ENCODE measurements at regions not wholly inside any gene's neighbourhood (a gene's known extent, or its start where the extent isn't known, plus 50 kb on each side); places are given as distances from the start of the nearest gene placed in this dataset.

GRCh38 chr2:136490100-136490499 lies 275.2 kb upstream of the THSD7B start:
- H3K4me3 Mint-ChIP-seq = no peak overlapping the region
- H3K27me3 Mint-ChIP-seq (ENCODE audit: low read depth) = peaks cover 14% of the 10 kb centered on the region
- no peaks in the 10 kb centered on the region for H3K4me1 Mint-ChIP-seq (ENCODE audit: low read depth)
- no peak for DNase-seq
- H3K27ac Mint-ChIP-seq = no peak overlapping the region
- no peaks in the 10 kb centered on the region for H3K9me3 Mint-ChIP-seq
- no peaks in the 10 kb centered on the region for H3K36me3 Mint-ChIP-seq (ENCODE audit: insufficient read depth in 2 of 2)
- no peak for ATAC-seq (replicated peaks in 1 of 2)

- Mint-ChIP-seq H3K9me3 (no peaks in the 10 kb centered on the region), H3K4me1 (ENCODE audit: low read depth) (no peaks in the 10 kb centered on the region), H3K36me3 (ENCODE audit: insufficient read depth in 2 of 2) (no peaks in the 10 kb centered on the region), H3K27ac (no peak overlapping the region), H3K27me3 (ENCODE audit: low read depth) (peaks cover 13% of the 10 kb centered on the region), H3K4me3 (no peak overlapping the region)
- DNase-seq (no peak), ATAC-seq (replicated peaks in 1 of 2) (no peak)
Measured at GRCh38 chr2:136487421-136487820, 277.9 kb upstream of the THSD7B start.

GRCh38 chr2:136486115-136486514 lies 279.2 kb upstream of the THSD7B start:
- no peaks in the 10 kb centered on the region for H3K9me3 Mint-ChIP-seq
- ATAC-seq (replicated peaks in 1 of 2) = no peak
- no peaks in the 10 kb centered on the region for H3K36me3 Mint-ChIP-seq (ENCODE audit: insufficient read depth in 2 of 2)
- H3K4me1 Mint-ChIP-seq (ENCODE audit: low read depth) = no peaks in the 10 kb centered on the region
- H3K27me3 Mint-ChIP-seq (ENCODE audit: low read depth) = peaks cover 6% of the 10 kb centered on the region
- no peak overlapping the region for H3K27ac Mint-ChIP-seq
- H3K4me3 Mint-ChIP-seq = no peak overlapping the region
- DNase-seq = no peak

DNA sequence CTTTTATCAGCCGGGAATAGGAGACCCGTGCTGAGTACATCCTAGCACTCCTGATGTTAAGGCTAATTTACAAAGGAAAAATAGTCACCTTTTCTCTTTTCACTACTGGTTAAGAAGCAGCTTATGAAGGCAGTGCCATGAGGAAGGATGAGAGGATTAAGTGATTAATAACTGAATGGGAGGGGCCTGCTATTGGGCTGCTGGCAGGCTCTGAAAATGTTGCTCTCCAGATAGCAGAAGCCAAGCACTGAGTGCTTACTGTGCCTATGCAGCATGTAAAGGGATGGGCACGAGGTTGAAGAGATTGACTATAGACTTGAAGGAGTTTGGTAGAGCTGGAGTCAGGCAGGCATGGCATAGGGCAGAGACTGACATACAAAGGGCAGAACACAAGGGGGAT lies 282.4 kb upstream of the THSD7B start:
- no peak overlapping the region for H3K27ac Mint-ChIP-seq
- no peak overlapping the region for H3K4me3 Mint-ChIP-seq
- no peaks in the 10 kb centered on the region for H3K4me1 Mint-ChIP-seq (ENCODE audit: low read depth)
- no peaks in the 10 kb centered on the region for H3K27me3 Mint-ChIP-seq (ENCODE audit: low read depth)
- peaks cover 0 to under 1% of the 10 kb centered on the region in 2 donors for H3K36me3 Mint-ChIP-seq (ENCODE audit: insufficient read depth in 2 of 2)
- DNase-seq = no peak
- ATAC-seq (replicated peaks in 1 of 2) = no peak
- H3K9me3 Mint-ChIP-seq = peaks cover 3 to 5% of the 10 kb centered on the region in 2 donors

DNA sequence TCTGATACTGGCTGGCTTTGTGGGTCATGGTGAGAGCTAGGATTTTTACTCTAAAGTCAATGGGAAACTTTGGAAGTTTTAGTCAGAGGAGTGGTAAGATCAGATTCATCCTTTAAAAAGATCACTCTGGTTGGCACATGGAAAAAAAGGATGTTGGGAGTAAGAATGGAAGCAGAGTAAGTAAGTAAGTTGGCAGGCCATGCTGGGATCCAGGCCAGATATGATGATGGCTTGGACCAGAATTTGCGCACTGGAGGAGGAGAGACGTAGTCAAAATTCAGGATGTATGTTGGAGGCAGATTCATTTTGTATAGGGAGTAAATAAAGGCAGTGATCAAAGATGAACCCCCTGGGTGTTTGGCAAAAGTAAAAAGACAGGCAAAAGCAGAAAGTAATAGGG lies 283.3 kb upstream of the THSD7B start:
- H3K9me3 Mint-ChIP-seq = peaks cover 4 to 8% of the 10 kb centered on the region in 2 donors
- no peaks in the 10 kb centered on the region for H3K27me3 Mint-ChIP-seq (ENCODE audit: low read depth)
- ATAC-seq (replicated peaks in 1 of 2) = no peak

DNA sequence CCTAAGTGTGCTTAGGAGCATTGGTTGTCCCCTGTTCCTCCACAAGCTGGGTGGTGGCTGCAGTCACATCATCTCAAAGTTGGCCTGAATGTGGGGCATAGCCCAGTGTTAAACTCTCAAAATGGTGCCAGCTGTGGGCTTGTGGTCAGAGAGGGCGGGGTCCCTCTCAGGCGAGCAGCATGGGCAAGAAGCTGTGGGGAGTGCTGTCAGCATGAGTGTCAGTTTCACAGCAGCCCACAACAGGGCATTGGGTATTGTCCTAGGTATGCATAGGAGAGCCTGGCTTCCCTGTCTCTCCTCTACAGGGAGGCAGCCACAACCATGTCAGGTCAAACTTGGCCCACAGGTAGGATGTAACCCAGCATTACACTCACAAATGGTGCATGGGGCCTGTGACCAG lies 285.6 kb upstream of the THSD7B start:
- Mint-ChIP-seq H3K36me3 (ENCODE audit: insufficient read depth in 2 of 2) (peaks cover 0 to 1% of the 10 kb centered on the region in 2 donors), H3K27me3 (ENCODE audit: low read depth) (no peaks in the 10 kb centered on the region), H3K9me3 (peaks cover 6 to 9% of the 10 kb centered on the region in 2 donors), H3K27ac (no peak overlapping the region), H3K4me3 (no peak overlapping the region), H3K4me1 (ENCODE audit: low read depth) (no peaks in the 10 kb centered on the region)
- ATAC-seq (replicated peaks in 1 of 2) (no peak), DNase-seq (no peak)

More for the DNA sequence above, 283.3 kb upstream of the THSD7B start:
- Mint-ChIP-seq H3K4me1 (ENCODE audit: low read depth) (no peaks in the 10 kb centered on the region), H3K36me3 (ENCODE audit: insufficient read depth in 2 of 2) (peaks cover 0 to 1% of the 10 kb centered on the region in 2 donors), H3K4me3 (no peak overlapping the region), H3K27ac (no peak overlapping the region)
- DNase-seq = no peak

GRCh38 chr2:136468799-136469369 lies 296.5 kb upstream of the THSD7B start:
- Mint-ChIP-seq H3K4me1 (ENCODE audit: low read depth) (no peaks in the 10 kb centered on the region), H3K27ac (no peak overlapping the region), H3K4me3 (no peak overlapping the region), H3K9me3 (peaks cover 2 to 3% of the 10 kb centered on the region in 2 donors), H3K27me3 (ENCODE audit: low read depth) (peaks cover 51% of the 10 kb centered on the region), H3K36me3 (ENCODE audit: insufficient read depth in 2 of 2) (peaks cover 0 to 3% of the 10 kb centered on the region in 2 donors)
- ATAC-seq (replicated peaks in 1 of 2) (no peak), DNase-seq (no peak)

DNA sequence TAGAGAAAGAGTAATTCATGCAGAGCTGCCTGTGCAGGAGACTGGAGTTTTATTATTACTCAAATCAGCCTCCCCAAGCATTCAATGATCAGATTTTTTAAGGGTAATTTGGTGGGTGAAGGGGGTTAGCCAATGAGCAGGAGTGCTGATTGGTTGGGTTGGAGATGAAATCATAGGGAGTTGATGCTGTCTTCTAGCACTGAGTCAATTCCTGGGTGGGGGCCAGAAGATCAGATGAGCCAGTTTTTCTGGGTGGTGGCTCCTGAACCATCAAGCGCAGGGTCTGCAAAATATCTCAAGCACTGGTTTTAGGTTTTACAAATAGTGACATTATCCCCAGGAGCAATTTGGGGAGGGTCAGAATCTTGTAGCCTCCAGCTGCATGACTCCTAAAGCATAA lies 312.8 kb upstream of the THSD7B start:
- Mint-ChIP-seq H3K4me1 (ENCODE audit: low read depth) (no peaks in the 10 kb centered on the region), H3K9me3 (no peaks in the 10 kb centered on the region), H3K4me3 (no peak overlapping the region), H3K36me3 (ENCODE audit: insufficient read depth in 2 of 2) (no peaks in the 10 kb centered on the region), H3K27me3 (ENCODE audit: low read depth) (peaks cover 18% of the 10 kb centered on the region), H3K27ac (no peak overlapping the region)
- DNase-seq (no peak), ATAC-seq (replicated peaks in 1 of 2) (no peak)

DNA sequence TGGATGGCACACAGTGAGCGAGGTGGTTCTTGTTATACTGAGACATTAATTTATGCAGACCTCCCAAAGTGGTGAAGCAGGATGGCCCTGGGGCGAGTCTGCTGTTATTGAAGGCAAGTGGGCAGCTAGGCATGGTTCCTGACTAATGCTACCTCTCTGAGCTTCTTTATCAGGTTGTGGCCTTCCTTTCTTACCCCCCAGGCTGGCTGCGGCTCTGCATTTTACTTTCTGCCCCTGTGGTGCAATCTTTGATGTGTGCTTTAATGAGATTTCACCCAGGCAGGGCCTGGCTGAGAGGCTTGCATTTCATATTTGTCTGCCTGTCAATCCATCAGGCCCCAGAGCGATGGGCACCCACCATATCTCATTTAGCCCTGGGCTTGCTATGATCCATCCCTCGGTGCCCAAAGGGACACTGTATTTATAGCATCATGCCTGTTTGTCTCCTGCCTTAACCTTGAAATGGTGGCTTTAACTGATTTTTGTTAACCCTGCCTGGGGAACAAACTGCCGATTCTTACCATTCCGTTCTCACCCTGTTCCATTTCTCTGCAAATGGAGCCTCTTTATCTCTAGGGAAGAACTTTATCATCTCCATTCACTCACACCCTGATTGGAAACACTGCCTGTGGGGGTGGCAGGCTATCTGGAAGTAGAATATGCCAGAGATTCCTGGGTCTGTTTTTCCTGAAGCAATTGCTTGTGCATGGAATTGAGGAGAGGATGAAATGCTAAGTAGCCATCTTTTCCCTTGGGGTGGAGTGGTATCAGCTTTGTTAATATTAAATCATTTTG lies 316.2 kb upstream of the THSD7B start:
- ATAC-seq (replicated peaks in 1 of 2) = no peak
- H3K4me1 Mint-ChIP-seq (ENCODE audit: low read depth) = no peaks in the 10 kb centered on the region
- no peak overlapping the region for H3K4me3 Mint-ChIP-seq
- no peaks in the 10 kb centered on the region for H3K36me3 Mint-ChIP-seq (ENCODE audit: insufficient read depth in 2 of 2)
- H3K27me3 Mint-ChIP-seq (ENCODE audit: low read depth) = no peaks in the 10 kb centered on the region
- DNase-seq = no peak
- no peaks in the 10 kb centered on the region for H3K9me3 Mint-ChIP-seq
- H3K27ac Mint-ChIP-seq = no peak overlapping the region

DNA sequence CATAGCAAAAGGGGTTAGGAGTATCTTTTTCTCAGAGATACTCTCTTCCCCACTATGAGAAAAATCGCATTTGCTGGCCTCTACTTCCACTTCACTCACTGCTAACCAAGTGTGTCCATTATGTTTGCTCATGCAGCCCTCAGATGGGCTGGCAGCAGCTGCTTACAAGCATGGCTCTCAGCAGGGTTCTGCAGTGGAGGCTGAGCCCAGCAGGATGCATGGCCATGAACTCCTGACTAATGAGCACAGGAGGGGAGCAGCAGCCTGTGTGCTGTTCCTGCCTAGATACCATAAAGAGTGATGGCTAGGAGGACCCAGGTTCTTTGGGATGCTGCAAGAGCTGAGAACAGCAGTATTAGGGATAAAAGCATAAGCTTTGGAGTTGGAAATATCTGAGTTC lies 316.9 kb upstream of the THSD7B start:
- Mint-ChIP-seq H3K4me3 (no peak overlapping the region), H3K27ac (no peak overlapping the region), H3K4me1 (ENCODE audit: low read depth) (no peaks in the 10 kb centered on the region), H3K9me3 (no peaks in the 10 kb centered on the region), H3K36me3 (ENCODE audit: insufficient read depth in 2 of 2) (no peaks in the 10 kb centered on the region), H3K27me3 (ENCODE audit: low read depth) (no peaks in the 10 kb centered on the region)
- DNase-seq = no peak
- ATAC-seq (replicated peaks in 1 of 2) = no peak

- Mint-ChIP-seq H3K27me3 (ENCODE audit: low read depth) (no peaks in the 10 kb centered on the region), H3K9me3 (no peaks in the 10 kb centered on the region), H3K36me3 (ENCODE audit: insufficient read depth in 2 of 2) (no peaks in the 10 kb centered on the region), H3K4me1 (ENCODE audit: low read depth) (no peaks in the 10 kb centered on the region), H3K27ac (no peak overlapping the region), H3K4me3 (no peak overlapping the region)
- no peak for ATAC-seq (replicated peaks in 1 of 2)
- DNase-seq = no peak
Measured at GRCh38 chr2:136444323-136444722, 321.0 kb upstream of the THSD7B start.

- Mint-ChIP-seq H3K4me1 (ENCODE audit: low read depth) (no peaks in the 10 kb centered on the region), H3K4me3 (no peak overlapping the region), H3K9me3 (no peaks in the 10 kb centered on the region), H3K27ac (no peak overlapping the region), H3K27me3 (ENCODE audit: low read depth) (no peaks in the 10 kb centered on the region), H3K36me3 (ENCODE audit: insufficient read depth in 2 of 2) (no peaks in the 10 kb centered on the region)
- DNase-seq (no peak), ATAC-seq (replicated peaks in 1 of 2) (no peak)
Measured at GRCh38 chr2:136443661-136444060, 321.7 kb upstream of the THSD7B start.

DNA sequence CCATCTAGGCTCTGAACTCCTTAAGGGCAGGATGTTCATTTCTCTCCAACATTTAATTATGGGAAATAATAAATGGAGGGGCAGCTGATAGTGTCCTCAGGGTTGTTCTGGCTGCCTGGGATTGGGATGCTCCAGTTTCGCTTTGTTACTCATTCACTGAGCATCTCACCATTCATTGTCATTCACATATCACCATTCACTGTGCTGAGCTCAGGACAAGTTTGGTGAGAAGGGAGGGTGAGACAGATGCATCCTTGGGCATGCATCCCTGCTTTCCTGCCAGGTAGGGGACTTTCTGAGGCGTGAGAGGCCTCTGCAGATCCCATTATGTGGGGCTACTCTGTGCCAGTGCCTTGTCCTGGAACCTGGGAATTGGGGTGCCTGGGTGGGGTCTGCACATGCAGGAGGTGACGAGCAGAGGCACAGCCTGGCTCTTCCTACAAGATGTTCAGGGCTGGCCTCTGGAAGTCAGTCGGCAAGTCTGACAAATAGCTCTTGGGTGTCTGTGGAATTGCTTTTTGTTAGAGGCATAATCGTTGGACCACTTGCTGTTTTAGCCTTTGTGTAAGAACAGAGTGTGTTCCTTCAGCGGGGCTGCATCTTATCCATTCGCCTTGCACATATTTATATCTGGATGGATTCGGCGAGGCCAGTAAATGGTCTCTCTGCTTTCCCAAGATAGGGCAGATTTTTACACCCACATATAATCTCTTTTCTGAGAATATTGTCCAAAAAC lies 323.2 kb upstream of the THSD7B start:
- no peaks in the 10 kb centered on the region for H3K9me3 Mint-ChIP-seq
- H3K27me3 Mint-ChIP-seq (ENCODE audit: low read depth) = peaks cover 8% of the 10 kb centered on the region
- no peak for ATAC-seq (replicated peaks in 1 of 2)
- H3K4me3 Mint-ChIP-seq = no peak overlapping the region
- no peak overlapping the region for H3K27ac Mint-ChIP-seq
- no peak for DNase-seq
- H3K4me1 Mint-ChIP-seq (ENCODE audit: low read depth) = no peaks in the 10 kb centered on the region
- H3K36me3 Mint-ChIP-seq (ENCODE audit: insufficient read depth in 2 of 2) = no peaks in the 10 kb centered on the region
